Ureter (tissue), 1 donor: ENCODE measurements at regions not wholly inside any gene's neighbourhood (a gene's known extent, or its start where the extent isn't known, plus 50 kb on each side); places are given as distances from the start of the nearest gene placed in this dataset.
"Not testable (repeated sequence)": the region's sequence is repeated elsewhere in the genome, so short reads cannot be mapped to it uniquely, and the experiment has no call there.

Experiments
- DNase-seq: peaks from one replicate; pipeline ENCODE4 v3.0.0-alpha.2; 2020; ENCODE audit warnings: low spot score
- donor health status: DM: yes; HTN: yes; CAD: no.

DNA sequence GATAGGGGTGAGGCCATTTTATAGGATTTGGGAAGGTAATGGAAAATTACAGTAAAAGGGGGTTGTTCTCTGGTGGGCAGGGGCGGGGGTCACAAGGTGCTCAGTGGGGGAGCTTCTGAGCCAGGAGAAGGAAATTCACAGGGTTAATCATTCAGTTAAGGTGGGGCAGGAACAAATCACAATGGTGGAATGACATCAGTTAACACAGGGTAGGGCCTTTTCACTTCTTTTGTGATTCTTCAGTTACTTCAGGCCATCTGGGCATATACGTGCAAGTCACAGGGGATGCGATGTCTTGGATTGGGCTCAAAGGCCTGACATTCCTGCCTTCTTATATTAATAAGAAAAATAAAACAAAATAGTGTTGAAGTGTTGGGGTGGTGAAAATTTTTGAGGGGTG lies 181.1 kb upstream of the TRPC7 start:
- DNase-seq: not testable (repeated sequence)

- not testable (repeated sequence) for DNase-seq
Observed at GRCh38 chr5:136545031-136545430, 179.7 kb upstream of the TRPC7 start.

DNA sequence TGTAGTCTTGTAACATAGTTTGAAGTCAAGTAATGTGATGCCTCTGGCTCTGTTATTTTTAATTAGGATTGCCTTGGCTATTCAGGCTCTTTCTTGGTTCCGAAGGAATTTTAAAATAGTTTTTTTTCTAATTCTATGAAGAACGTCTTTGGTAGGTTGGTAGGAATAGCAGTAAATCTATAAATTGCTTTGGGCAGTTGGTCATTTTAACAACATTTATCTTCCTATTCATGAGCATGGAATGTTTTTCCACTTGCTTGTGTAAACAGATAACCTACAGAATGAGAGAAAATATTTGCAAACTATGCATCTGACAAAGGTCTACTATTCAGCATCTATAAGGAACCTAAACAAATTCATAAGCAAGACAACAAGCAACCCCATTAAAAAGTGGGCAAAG lies 173.2 kb upstream of the TRPC7 start:
- DNase-seq: no peak

DNA sequence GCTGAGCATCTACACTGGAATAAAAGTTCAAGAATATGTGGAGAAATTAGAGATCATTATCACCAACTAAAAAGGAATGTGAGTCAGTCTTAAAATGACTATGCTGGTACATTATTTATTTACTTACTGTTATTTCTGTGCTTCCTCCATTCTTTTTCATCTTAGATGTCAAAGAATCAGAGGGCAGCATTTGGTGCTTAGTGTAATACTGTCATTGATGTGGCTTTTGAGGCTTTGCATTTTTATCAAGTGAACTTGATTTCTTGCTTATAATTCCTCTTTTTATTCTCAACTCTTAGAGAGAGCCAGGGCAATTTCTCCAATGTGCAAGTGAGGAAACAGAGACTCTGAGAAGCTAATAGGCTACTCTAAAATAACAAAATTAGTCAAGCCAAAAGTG lies 163.7 kb upstream of the TRPC7 start:
- no peak for DNase-seq

DNA sequence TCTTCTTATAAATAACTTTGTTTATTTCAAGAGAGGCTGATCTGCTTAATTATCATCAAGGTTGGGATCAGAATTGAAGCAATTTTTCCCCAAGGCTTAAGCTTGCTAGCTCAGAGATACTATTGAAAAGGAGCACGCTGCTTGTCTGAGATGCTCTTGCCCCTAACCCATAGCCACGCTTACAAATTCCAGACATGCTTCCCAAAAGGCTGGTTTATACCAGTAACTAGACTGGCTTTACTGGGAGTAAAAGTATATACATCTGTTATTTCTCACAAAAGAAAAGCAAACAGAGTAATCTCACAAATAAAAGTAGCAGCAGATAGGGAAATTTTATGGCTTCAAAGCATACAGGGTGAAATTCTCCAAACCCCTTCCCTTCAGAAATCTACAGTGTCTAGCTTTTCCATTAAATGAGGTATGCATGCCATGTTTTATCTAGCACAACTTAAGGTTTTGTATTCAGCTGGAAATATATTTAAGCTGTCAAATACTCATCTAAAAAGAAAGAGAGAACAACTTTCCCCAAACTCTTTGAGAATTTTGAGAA lies 163.2 kb upstream of the TRPC7 start:
- DNase-seq: no peak

- DNase-seq: no peak
Observed at GRCh38 chr5:136527311-136527710, 162.0 kb upstream of the TRPC7 start.

GRCh38 chr5:136526791-136527190 lies 161.4 kb upstream of the TRPC7 start:
- DNase-seq: no peak

DNA sequence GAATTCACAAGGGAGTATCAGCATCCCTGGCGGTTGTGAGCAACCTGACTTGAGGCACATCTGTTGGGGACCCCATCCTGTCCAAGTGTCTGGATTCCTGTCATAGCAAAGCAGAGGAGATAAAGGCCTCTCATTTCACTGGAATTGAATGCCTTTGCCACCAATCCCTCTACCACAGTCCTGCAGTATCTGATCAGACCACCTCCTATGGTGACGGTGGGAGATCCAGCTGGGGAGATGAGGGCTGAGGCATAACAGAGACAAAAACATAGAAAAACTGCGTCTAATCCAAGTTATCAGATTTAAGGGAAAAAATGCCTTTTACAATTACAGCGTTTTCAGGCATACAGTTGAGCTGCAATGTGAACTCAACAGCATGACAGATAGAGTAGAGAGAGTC lies 160.7 kb upstream of the TRPC7 start:
- no peak for DNase-seq

- DNase-seq: no peak
Observed at GRCh38 chr5:136525597-136525996, 160.3 kb upstream of the TRPC7 start.

GRCh38 chr5:136522217-136522956 lies 157.0 kb upstream of the TRPC7 start:
- DNase-seq: no peak

- no peak for DNase-seq
Observed at GRCh38 chr5:136521696-136522095, 156.4 kb upstream of the TRPC7 start.

GRCh38 chr5:136518814-136519213 lies 153.5 kb upstream of the TRPC7 start:
- no peak for DNase-seq

DNA sequence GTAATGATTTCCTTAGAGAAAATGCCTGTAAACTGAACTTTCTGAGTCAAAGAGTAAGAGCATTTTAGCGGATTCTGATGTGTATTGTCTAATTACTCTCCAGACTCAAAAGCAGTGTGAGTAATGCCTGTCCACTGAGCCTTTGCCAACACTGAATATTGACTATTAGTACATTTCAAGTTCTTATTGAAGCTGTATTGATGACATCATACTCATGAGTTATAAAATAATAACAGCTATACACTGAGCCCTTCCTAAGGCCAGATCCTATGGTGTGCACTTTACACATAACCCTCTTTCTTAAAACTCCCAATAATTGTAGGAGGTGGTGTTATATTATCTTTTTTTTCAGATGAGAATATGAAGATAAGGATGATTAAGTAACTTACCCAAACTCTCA lies 152.8 kb upstream of the TRPC7 start:
- no peak for DNase-seq

GRCh38 chr5:136517755-136518154 lies 152.4 kb upstream of the TRPC7 start:
- no peak for DNase-seq

DNA sequence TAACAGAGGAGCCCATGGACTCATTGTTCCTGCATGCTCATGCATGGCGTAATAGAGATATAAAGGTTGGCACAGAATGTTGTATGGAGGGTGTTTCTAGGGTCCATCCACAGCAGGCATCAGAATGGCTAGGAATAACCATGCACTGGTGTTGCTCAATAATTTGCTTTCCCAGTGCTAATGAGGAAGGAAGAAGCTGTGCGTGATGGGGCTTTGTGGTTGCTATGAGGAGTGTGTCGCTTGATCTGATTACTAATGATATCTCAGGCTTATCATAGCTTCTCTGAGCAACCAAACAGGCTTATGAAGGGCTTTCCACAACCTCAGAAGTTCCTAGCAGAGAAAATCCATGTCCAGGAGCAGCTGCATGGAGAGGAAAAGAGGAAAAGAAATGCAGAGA lies 151.3 kb upstream of the TRPC7 start:
- DNase-seq: no peak

- no peak for DNase-seq
Observed at GRCh38 chr5:136513430-136513829, 148.1 kb upstream of the TRPC7 start.

DNA sequence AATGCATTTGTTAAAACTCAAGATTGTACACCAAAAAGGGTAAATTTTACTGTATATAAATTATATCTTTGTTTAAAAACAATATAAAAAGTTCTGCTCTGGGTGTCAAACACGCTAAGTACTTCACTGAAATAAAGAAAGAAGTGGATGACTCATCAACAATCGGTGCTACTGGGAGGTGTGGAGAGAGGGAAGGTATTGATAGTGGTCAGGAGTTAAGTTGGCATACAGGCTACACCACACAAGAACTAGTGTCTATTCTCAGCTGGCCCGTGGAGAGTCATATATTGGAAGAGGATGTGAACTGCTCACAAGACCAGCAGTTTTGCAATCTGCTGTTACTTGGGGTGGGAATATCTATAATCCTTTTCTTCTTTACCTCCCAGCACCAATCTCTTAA lies 145.7 kb upstream of the TRPC7 start:
- no peak for DNase-seq

GRCh38 chr5:136510481-136510880 lies 145.1 kb upstream of the TRPC7 start:
- DNase-seq: no peak

DNA sequence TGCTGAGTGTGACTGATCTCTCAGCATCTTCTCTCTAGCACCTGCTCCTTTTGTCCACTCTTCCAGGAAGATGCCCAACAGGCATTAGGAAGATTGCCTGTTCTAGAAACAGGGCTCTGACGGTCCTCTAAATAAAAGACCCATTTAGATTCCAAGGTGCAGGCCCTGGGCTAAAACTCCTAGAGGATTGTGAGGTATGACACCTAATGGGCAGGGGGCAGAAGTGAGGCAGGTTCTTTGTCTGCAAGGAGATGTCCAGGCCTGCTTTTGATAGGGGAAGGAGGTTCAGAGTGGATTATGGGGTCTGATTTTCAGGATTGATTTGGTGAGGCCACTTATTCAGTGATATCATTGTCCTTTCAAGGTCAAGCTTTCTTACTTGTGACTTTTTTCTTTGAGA lies 140.8 kb upstream of the TRPC7 start:
- no peak for DNase-seq

DNA sequence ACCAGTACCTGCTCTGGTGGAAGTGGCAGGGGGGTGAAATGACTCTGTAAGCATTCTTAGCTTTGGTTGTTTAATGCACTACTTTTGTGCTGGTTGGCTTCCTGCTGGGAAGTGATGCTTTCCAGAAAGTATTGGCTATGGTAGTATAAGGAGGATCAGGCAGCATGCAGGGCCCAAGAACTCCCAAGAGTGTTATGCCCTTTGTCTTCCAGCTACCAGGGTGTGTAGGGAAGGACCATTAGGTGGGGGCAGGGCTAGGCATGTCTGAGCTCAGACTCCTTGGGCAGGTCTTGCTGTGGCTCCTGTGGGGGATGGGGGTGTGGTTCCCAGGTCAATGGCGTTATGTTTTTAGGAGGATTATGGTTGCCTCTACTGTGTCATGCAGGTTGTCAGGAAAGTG lies 135.8 kb upstream of the TRPC7 start:
- no peak for DNase-seq

GRCh38 chr5:136492587-136492986 lies 127.2 kb upstream of the TRPC7 start:
- no peak for DNase-seq

GRCh38 chr5:136491806-136492205 lies 126.5 kb upstream of the TRPC7 start:
- DNase-seq: no peak

DNA sequence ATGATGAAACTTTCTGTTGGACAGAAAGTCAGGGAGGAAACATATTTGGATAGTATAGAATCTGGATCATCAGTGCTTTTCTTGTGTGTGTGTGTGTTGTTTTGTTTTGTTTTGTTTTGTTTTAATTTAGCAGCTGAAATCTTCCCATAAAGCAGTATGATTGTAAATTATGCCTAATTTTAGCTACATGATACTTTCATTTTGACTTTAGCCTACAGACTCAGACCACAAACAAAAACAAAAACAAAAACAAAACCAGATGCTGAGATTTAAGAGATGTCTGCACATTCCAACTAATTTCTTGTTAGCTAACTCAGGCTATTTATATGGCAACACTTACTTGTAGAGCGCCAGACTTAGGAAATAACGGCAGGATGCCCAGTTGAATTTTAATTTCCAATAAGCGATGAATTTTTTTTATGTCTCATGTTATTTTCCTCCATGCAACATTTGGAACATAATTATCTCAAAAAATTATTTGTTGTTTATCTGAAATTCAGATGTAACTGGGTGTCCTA lies 119.5 kb upstream of the TRPC7 start:
- DNase-seq: no peak

GRCh38 chr5:136482206-136482605 lies 116.9 kb upstream of the TRPC7 start:
- no peak for DNase-seq
